Gastroesophageal sphincter (tissue), 4 donors: ENCODE measurements at regions not wholly inside any gene's neighbourhood (a gene's known extent, or its start where the extent isn't known, plus 50 kb on each side); places are given as distances from the start of the nearest gene placed in this dataset.
"Not testable (repeated sequence)": the region's sequence is repeated elsewhere in the genome, so short reads cannot be mapped to it uniquely, and the experiment has no call there.

Source experiments
- ATAC-seq: fragments of 150-250 bp; one replicate; pipeline ENCODE4 v1.9.1; 2016; ENCODE audit warnings: mild to moderate bottlenecking, moderate library complexity
- H3K27ac ChIP-seq, 4 donors: fragments of 200-600 bp; sonication (generic) in 3 of 4; 1 replicate in 3 of 4; 2 replicates in 1 of 4; pipeline ENCODE4 v1.5.1; 2016 to 2019
- H3K27me3 ChIP-seq: fragments of 200-600 bp; sonication (generic); one replicate; pipeline ENCODE4 v1.5.1; 2019
- H3K36me3 ChIP-seq, 2 donors: fragments of 200-600 bp; sonication (generic); one replicate each; pipeline ENCODE4 v1.5.1; 2019; ENCODE audit warnings: control low read depth in 1 of 2
- H3K4me1 ChIP-seq, 3 donors: fragments of 200-600 bp; sonication (generic); 1 replicate in 2 of 3; 2 replicates in 1 of 3; pipeline ENCODE4 v1.5.1; 2016 to 2019; ENCODE audit warnings: control low read depth in 2 of 3
- H3K4me3 ChIP-seq, 2 donors: fragments of 200-600 bp; sonication (generic); one replicate each; pipeline ENCODE4 v1.5.1; 2019; ENCODE audit warnings: mild to moderate bottlenecking in 1 of 2, moderate library complexity in 1 of 2
- H3K9me3 ChIP-seq, 3 donors: fragments of 200-600 bp; sonication (generic); one replicate each; pipeline ENCODE4 v1.5.1; 2017 to 2019; ENCODE audit warnings: control low read depth in 2 of 3
- CTCF ChIP-seq, 4 experiments: fragments of 200-600 bp in 2 of 4; fragments of 450-650 bp in 2 of 4; sonication (generic) in 1 of 4; IDR thresholded peaks; one replicate each; pipeline ENCODE4 v1.5.1; 2017 to 2019; ENCODE audit warnings: antibody characterized with exemption in 4 of 4, mild to moderate bottlenecking in 2 of 4, moderate library complexity in 2 of 4
- EP300 ChIP-seq: sonication (generic); formaldehyde crosslinking; IDR thresholded peaks from one replicate; pipeline ENCODE4 v1.6.1; 2017; ENCODE audit warnings: antibody characterized with exemption, mild to moderate bottlenecking
- POLR2A ChIP-seq, 2 donors: fragments of 450-650 bp; IDR thresholded peaks; one replicate each; pipeline ENCODE4 v1.6.1; 2017; ENCODE audit warnings: antibody characterized with exemption in 2 of 2, mild to moderate bottlenecking in 2 of 2, moderate library complexity in 1 of 2
- POLR2AphosphoS5 ChIP-seq: sonication (generic); formaldehyde crosslinking; IDR thresholded peaks from one replicate; pipeline ENCODE4 v1.6.1; 2017; ENCODE audit warnings: antibody characterized with exemption
- WGBS, 2 donors: methylation state at CpG; one replicate each; pipeline ENCODE4 v1.1.5; 2018; ENCODE audit warnings: low coverage in 1 of 2; 5-methylcytosine and 5-hydroxymethylcytosine counted together

DNA sequence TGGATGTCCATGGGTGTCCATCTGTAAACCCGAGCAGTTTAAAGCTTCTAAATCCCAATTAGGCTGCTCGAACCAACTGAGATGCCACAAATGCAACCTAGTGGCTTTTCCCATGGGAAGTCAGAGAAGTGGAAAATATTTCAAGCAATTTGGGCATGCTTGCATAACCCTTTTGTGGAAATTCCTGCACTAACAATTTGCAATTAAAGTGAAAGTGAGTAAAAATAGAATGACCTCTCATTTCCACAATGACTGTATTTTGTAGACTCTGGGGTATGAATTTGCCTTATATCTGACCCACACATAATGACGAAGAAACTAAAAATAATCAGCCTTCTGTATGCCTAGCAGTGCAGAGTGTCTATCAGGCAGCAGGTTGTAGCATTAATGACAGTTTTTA lies 91.8 kb upstream of the TSC22D1 start:
- no peak for ATAC-seq
- no peak overlapping the region for H3K4me3 ChIP-seq
- H3K27ac ChIP-seq, result no peak overlapping the region

DNA sequence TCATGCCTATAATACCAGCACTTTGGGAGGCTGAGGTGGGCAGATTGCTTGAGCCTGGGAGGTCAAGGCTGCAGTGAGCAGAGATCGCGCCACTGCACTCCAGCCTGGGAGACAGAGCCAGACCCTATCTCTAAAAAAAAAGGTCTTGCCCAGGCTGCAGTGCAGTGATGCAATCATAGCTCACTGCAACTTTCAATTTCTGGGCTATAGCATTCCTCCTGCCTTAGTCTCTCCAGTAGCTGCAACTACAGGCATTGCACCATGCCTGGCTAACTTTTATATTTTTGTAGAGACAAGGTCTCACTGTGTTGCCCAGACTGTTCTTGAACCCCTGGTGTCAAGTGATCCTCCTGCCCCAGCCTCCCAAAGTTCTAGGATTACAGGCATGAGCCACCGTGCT lies 90.4 kb upstream of the TSC22D1 start:
- 89 to 94% methylated on average over 2 of the region's 3 CpGs for WGBS, 2 donors
- H3K9me3 ChIP-seq, H3K27me3 ChIP-seq, H3K4me3 ChIP-seq, H3K27ac ChIP-seq, ATAC-seq, H3K36me3 ChIP-seq: not testable (repeated sequence)
- peaks cover 2 to 14% (median 4%) of the 10 kb centered on the region in 3 donors for H3K4me1 ChIP-seq

More for the DNA sequence above, 91.8 kb upstream of the TSC22D1 start:
- peaks cover 2 to 14% (median 4%) of the 10 kb centered on the region in 3 donors for H3K4me1 ChIP-seq
- H3K9me3 ChIP-seq, result no peaks in the 10 kb centered on the region
- no peaks in the 10 kb centered on the region for H3K36me3 ChIP-seq
- 28 to 46% methylated on average over 3 of the region's 3 CpGs for WGBS, 2 donors
- no peaks in the 10 kb centered on the region for H3K27me3 ChIP-seq
- TF ChIP-seq CTCF (IDR thresholded peaks at IDR 0.05) (no peak), POLR2A (IDR thresholded peaks at IDR 0.05) (no peak), POLR2AphosphoS5 (no peak), EP300 (no peak)

DNA sequence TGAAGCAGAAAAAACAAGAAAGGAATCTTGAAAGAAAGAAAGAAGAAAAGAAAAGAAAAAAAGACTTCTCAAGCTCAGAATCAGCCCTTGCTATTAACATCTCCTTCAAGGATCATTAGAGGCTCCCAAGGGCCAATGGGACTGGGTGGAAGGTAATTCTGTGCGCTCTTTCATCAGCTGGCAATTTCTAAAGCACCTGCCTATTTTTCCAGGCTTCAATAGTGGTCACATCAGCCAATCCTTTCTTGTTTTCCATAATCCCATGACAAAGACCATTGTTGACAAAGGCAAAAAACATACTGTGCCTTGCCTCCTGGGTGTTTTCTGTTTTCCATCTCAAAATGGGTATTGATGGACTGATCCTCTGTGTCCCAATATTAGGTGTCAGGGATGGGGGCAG lies 88.2 kb upstream of the TSC22D1 start:
- Histone ChIP-seq H3K36me3 (no peaks in the 10 kb centered on the region), H3K4me1 (peaks cover 2 to 14% (median 4%) of the 10 kb centered on the region in 3 donors), H3K27me3 (no peaks in the 10 kb centered on the region), H3K9me3 (no peaks in the 10 kb centered on the region), H3K27ac (no peak overlapping the region), H3K4me3 (no peak overlapping the region)
- WGBS, 2 donors, result 92 to 100% methylated on average over 1 of the region's 1 CpG
- ATAC-seq, result no peak
- TF ChIP-seq POLR2A (IDR thresholded peaks at IDR 0.05) (no peak), POLR2AphosphoS5 (no peak), CTCF (IDR thresholded peaks at IDR 0.05) (no peak), EP300 (no peak)

- Histone ChIP-seq H3K27ac (no peak overlapping the region), H3K27me3 (no peaks in the 10 kb centered on the region), H3K4me3 (no peak overlapping the region), H3K9me3 (no peaks in the 10 kb centered on the region), H3K36me3 (no peaks in the 10 kb centered on the region), H3K4me1 (no peaks in the 10 kb centered on the region)
- no peak for ATAC-seq
- WGBS, 2 donors, result 86 to 90% methylated on average over 3 of the region's 3 CpGs
- TF ChIP-seq POLR2AphosphoS5 (no peak), POLR2A (IDR thresholded peaks at IDR 0.05) (no peak), EP300 (no peak), CTCF (IDR thresholded peaks at IDR 0.05) (no peak)
These were observed 86.4 kb upstream of the TSC22D1 start for GRCh38 chr13:44662515-44662914.

GRCh38 chr13:44661936-44662335 lies 85.8 kb upstream of the TSC22D1 start:
- Histone ChIP-seq H3K27ac (no peak overlapping the region), H3K4me3 (no peak overlapping the region), H3K4me1 (no peaks in the 10 kb centered on the region), H3K9me3 (no peaks in the 10 kb centered on the region), H3K36me3 (no peaks in the 10 kb centered on the region), H3K27me3 (no peaks in the 10 kb centered on the region)
- TF ChIP-seq EP300 (no peak), CTCF (IDR thresholded peaks at IDR 0.05) (no peak), POLR2A (IDR thresholded peaks at IDR 0.05) (no peak), POLR2AphosphoS5 (no peak)
- 87 to 88% methylated on average over 3 of the region's 3 CpGs for WGBS, 2 donors
- ATAC-seq, result no peak
